Suppressor macrophage (primary cell): ENCODE measurements at regions not wholly inside any gene's neighbourhood (a gene's known extent, or its start where the extent isn't known, plus 50 kb on each side); places are given as distances from the start of the nearest gene placed in this dataset.

ENCODE experiments used
- DNase-seq, 4 experiments: peaks; one replicate each; pipeline ENCODE4 v3.0.0-alpha.2; 2020 to 2022

- DNase-seq = no peak
Observed at GRCh38 chr10:91576096-91576545, 56.8 kb downstream of the PPP1R3C start.

- DNase-seq = no peak
Observed at GRCh38 chr10:91575044-91575610, 57.7 kb downstream of the PPP1R3C start.

GRCh38 chr10:91574236-91574635, 58.6 kb downstream of the PPP1R3C start:
- DNase-seq = no peak

GRCh38 chr10:91573320-91573719, 59.6 kb downstream of the PPP1R3C start:
- no peak for DNase-seq

GRCh38 chr10:91571671-91572070, 61.2 kb downstream of the PPP1R3C start:
- DNase-seq = no peak

- no peak for DNase-seq
Observed at GRCh38 chr10:91570220-91570619, 62.7 kb downstream of the PPP1R3C start.

GRCh38 chr10:91569522-91569921, 63.3 kb downstream of the PPP1R3C start:
- DNase-seq = no peak

- no peak for DNase-seq
Observed at GRCh38 chr10:91567815-91568214, 65.1 kb downstream of the PPP1R3C start.

- peak; percentile 36 to 63 (median 56) for DNase-seq
Observed at GRCh38 chr10:91566115-91566514, 66.8 kb downstream of the PPP1R3C start.

- no peak for DNase-seq
Observed at GRCh38 chr10:91565226-91565625, 67.6 kb downstream of the PPP1R3C start.

GRCh38 chr10:91564508-91564907, 68.4 kb downstream of the PPP1R3C start:
- no peak for DNase-seq
